ENCODE measurements at regions not wholly inside any gene's neighbourhood (a gene's known extent, or its start where the extent isn't known, plus 50 kb on each side); places are given as distances from the start of the nearest gene placed in this dataset.

DNA sequence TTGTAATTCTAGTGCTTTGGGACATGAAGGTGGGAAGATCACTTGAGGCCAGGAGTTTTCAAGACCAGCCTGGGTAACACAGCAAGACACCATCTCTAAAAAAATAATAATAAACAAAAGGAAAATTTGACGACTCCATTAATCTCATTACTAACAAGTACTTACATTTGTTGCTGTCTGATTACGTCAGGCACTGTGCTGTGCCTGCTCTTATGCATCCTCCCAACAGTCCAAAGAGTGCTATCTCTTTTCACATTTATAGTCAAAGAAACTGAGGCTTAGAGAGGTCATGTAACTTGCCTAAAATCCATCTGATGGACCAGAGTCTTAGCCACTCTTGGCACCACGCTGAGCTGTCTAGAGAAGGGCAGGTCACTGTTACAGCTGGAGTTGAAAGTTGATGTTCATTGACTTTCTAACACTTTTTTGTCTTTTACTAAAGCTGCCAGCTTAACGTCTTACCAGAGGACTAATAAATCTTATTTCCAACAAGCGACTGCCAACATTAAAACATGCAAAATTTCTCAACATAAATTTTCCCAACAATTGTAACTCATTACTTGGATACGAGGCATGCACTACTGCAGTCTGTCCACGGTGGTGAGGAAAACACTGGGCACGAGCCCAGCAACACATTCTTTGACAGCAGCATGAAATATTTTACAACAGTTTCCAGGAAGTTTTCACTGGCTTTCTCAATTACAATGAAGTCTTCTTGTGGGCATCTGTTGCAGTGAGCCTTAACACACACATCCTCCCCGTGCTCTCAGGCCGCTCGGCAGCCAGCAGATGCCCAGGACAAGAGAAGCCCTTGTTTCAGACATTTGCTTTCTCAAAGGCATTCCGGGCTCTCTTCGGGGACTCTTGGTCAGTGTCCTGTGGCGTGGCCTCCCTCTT lies 262.9 kb upstream of the PROX1 start:
- H3K27me3 ChIP-seq (ENCODE audit: insufficient read depth, low read length) = no peaks in the 10 kb centered on the region
- no peaks in the 10 kb centered on the region for H3K9me3 ChIP-seq (ENCODE audit: insufficient read depth, low read depth, low read length)
- no peak overlapping the region for H3K27ac ChIP-seq (ENCODE audit: low read length)
- no peaks in the 10 kb centered on the region for H3K4me1 ChIP-seq (ENCODE audit: insufficient read depth, low read length)
- H3K4me3 ChIP-seq (ENCODE audit: low read length) = no peak overlapping the region
- no peak overlapping the region for H3K9ac ChIP-seq (ENCODE audit: low read depth, low read length)
- H3K36me3 ChIP-seq (ENCODE audit: insufficient read depth, low read depth, low read length) = no peaks in the 10 kb centered on the region

GRCh38 chr1:213727853-213728592 lies 259.8 kb upstream of the PROX1 start:
- H3K27me3 ChIP-seq (ENCODE audit: insufficient read depth, low read length) = no peaks in the 10 kb centered on the region
- no peak overlapping the region for H3K27ac ChIP-seq (ENCODE audit: low read length)
- no peaks in the 10 kb centered on the region for H3K36me3 ChIP-seq (ENCODE audit: insufficient read depth, low read depth, low read length)
- no peaks in the 10 kb centered on the region for H3K9me3 ChIP-seq (ENCODE audit: insufficient read depth, low read depth, low read length)
- no peaks in the 10 kb centered on the region for H3K4me1 ChIP-seq (ENCODE audit: insufficient read depth, low read length)
- H3K9ac ChIP-seq (ENCODE audit: low read depth, low read length) = no peak overlapping the region
- H3K4me3 ChIP-seq (ENCODE audit: low read length) = no peak overlapping the region

- no peaks in the 10 kb centered on the region for H3K36me3 ChIP-seq (ENCODE audit: insufficient read depth, low read depth, low read length)
- no peak overlapping the region for H3K9ac ChIP-seq (ENCODE audit: low read depth, low read length)
- H3K27ac ChIP-seq (ENCODE audit: low read length) = no peak overlapping the region
- no peak overlapping the region for H3K4me3 ChIP-seq (ENCODE audit: low read length)
- no peaks in the 10 kb centered on the region for H3K4me1 ChIP-seq (ENCODE audit: insufficient read depth, low read length)
- H3K27me3 ChIP-seq (ENCODE audit: insufficient read depth, low read length) = no peaks in the 10 kb centered on the region
- no peaks in the 10 kb centered on the region for H3K9me3 ChIP-seq (ENCODE audit: insufficient read depth, low read depth, low read length)
These were observed 258.9 kb upstream of the PROX1 start for GRCh38 chr1:213728593-213729536.

- H3K4me3 ChIP-seq (ENCODE audit: low read length) = no peak overlapping the region
- H3K36me3 ChIP-seq (ENCODE audit: insufficient read depth, low read depth, low read length) = no peaks in the 10 kb centered on the region
- no peaks in the 10 kb centered on the region for H3K27me3 ChIP-seq (ENCODE audit: insufficient read depth, low read length)
- no peaks in the 10 kb centered on the region for H3K4me1 ChIP-seq (ENCODE audit: insufficient read depth, low read length)
- no peak overlapping the region for H3K9ac ChIP-seq (ENCODE audit: low read depth, low read length)
- H3K9me3 ChIP-seq (ENCODE audit: insufficient read depth, low read depth, low read length) = no peaks in the 10 kb centered on the region
- H3K27ac ChIP-seq (ENCODE audit: low read length) = no peak overlapping the region
These were observed 254.1 kb upstream of the PROX1 start for GRCh38 chr1:213733705-213734104.

DNA sequence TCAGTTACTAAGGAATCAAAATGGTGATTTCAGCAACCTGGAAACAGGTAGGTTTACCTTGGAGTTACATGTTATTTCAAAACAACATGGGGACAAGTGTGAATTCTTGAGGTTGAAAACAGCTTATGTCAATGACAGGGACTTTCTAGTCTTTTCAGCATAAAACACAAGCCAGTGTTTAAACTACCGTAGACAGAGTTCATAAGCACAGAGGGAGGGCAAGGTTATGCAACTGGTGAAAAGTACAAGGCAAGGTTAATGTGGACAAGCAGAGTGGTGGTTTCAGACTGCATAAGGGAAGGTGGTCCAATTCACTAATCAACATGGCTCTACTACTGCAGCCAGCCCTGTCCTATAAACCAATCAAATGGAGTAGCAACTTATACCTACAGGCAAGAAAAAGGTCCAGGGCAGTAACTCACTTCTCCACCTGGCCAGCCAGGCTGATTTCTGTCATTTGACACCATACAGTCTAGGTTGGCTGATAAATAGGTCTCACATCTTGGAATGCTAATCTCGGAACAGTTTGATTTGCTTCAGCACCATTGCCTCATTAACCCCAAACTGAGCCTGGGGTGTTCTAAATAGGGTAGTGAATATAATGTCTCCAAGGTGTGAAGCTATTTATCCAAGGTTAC lies 250.3 kb upstream of the PROX1 start:
- H3K4me1 ChIP-seq (ENCODE audit: insufficient read depth, low read length) = no peaks in the 10 kb centered on the region
- no peak overlapping the region for H3K9ac ChIP-seq (ENCODE audit: low read depth, low read length)
- H3K27ac ChIP-seq (ENCODE audit: low read length) = no peak overlapping the region
- H3K36me3 ChIP-seq (ENCODE audit: insufficient read depth, low read depth, low read length) = no peaks in the 10 kb centered on the region
- H3K9me3 ChIP-seq (ENCODE audit: insufficient read depth, low read depth, low read length) = no peaks in the 10 kb centered on the region
- H3K27me3 ChIP-seq (ENCODE audit: insufficient read depth, low read length) = no peaks in the 10 kb centered on the region
- H3K4me3 ChIP-seq (ENCODE audit: low read length) = no peak overlapping the region

GRCh38 chr1:213738658-213739057 lies 249.1 kb upstream of the PROX1 start:
- H3K9ac ChIP-seq (ENCODE audit: low read depth, low read length) = no peak overlapping the region
- no peak overlapping the region for H3K4me3 ChIP-seq (ENCODE audit: low read length)
- no peaks in the 10 kb centered on the region for H3K4me1 ChIP-seq (ENCODE audit: insufficient read depth, low read length)
- no peaks in the 10 kb centered on the region for H3K36me3 ChIP-seq (ENCODE audit: insufficient read depth, low read depth, low read length)
- no peaks in the 10 kb centered on the region for H3K27me3 ChIP-seq (ENCODE audit: insufficient read depth, low read length)
- H3K9me3 ChIP-seq (ENCODE audit: insufficient read depth, low read depth, low read length) = no peaks in the 10 kb centered on the region; the same call in 1 of the 2 replicates
- H3K27ac ChIP-seq (ENCODE audit: low read length) = no peak overlapping the region

DNA sequence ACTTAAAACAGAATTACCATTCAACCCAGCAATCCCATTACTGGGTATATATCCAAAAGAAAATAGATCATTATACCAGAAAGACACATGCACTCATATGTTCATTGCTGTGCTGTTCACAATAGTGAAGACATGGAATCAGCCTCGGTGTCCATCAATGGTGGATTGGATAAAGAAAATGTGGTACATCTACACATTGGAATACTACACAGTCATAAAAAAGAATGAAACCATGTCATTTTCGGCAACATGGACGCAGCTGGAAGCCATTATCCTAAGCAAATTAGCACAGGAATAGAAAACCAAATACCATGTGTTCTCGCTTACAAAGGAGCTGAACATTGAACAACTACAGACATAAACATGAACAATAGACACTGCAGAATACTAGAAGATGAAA lies 244.8 kb upstream of the PROX1 start:
- no peaks in the 10 kb centered on the region for H3K4me1 ChIP-seq (ENCODE audit: insufficient read depth, low read length)
- no peaks in the 10 kb centered on the region for H3K27me3 ChIP-seq (ENCODE audit: insufficient read depth, low read length)
- no peak overlapping the region for H3K27ac ChIP-seq (ENCODE audit: low read length)
- no peaks in the 10 kb centered on the region; the same call in 1 of the 2 replicates for H3K9me3 ChIP-seq (ENCODE audit: insufficient read depth, low read depth, low read length)
- no peaks in the 10 kb centered on the region for H3K36me3 ChIP-seq (ENCODE audit: insufficient read depth, low read depth, low read length)
- H3K4me3 ChIP-seq (ENCODE audit: low read length) = no peak overlapping the region
- no peak overlapping the region for H3K9ac ChIP-seq (ENCODE audit: low read depth, low read length)

- H3K36me3 ChIP-seq (ENCODE audit: insufficient read depth, low read depth, low read length) = no peaks in the 10 kb centered on the region
- H3K27me3 ChIP-seq (ENCODE audit: insufficient read depth, low read length) = no peaks in the 10 kb centered on the region
- H3K9ac ChIP-seq (ENCODE audit: low read depth, low read length) = no peak overlapping the region
- H3K4me1 ChIP-seq (ENCODE audit: insufficient read depth, low read length) = no peaks in the 10 kb centered on the region
- no peak overlapping the region for H3K4me3 ChIP-seq (ENCODE audit: low read length)
- no peak overlapping the region for H3K27ac ChIP-seq (ENCODE audit: low read length)
- H3K9me3 ChIP-seq (ENCODE audit: insufficient read depth, low read depth, low read length) = no peaks in the 10 kb centered on the region; the same call in 1 of the 2 replicates
These were observed 243.0 kb upstream of the PROX1 start for GRCh38 chr1:213744780-213745179.

GRCh38 chr1:213745451-213745850 lies 242.3 kb upstream of the PROX1 start:
- no peak overlapping the region for H3K9ac ChIP-seq (ENCODE audit: low read depth, low read length)
- no peak overlapping the region for H3K4me3 ChIP-seq (ENCODE audit: low read length)
- H3K27ac ChIP-seq (ENCODE audit: low read length) = no peak overlapping the region

GRCh38 chr1:213749558-213749957 lies 238.2 kb upstream of the PROX1 start:
- Histone ChIP-seq H3K9me3 (ENCODE audit: insufficient read depth, low read depth, low read length) (no peaks in the 10 kb centered on the region), H3K27me3 (ENCODE audit: insufficient read depth, low read length) (no peaks in the 10 kb centered on the region), H3K9ac (ENCODE audit: low read depth, low read length) (no peak overlapping the region), H3K36me3 (ENCODE audit: insufficient read depth, low read depth, low read length) (no peaks in the 10 kb centered on the region), H3K27ac (ENCODE audit: low read length) (no peak overlapping the region), H3K4me3 (ENCODE audit: low read length) (no peak overlapping the region), H3K4me1 (ENCODE audit: insufficient read depth, low read length) (no peaks in the 10 kb centered on the region)

More at GRCh38 chr1:213745451-213745850, 242.3 kb upstream of the PROX1 start:
- Histone ChIP-seq H3K27me3 (ENCODE audit: insufficient read depth, low read length) (no peaks in the 10 kb centered on the region), H3K9me3 (ENCODE audit: insufficient read depth, low read depth, low read length) (no peaks in the 10 kb centered on the region; the same call in 1 of the 2 replicates), H3K4me1 (ENCODE audit: insufficient read depth, low read length) (no peaks in the 10 kb centered on the region), H3K36me3 (ENCODE audit: insufficient read depth, low read depth, low read length) (no peaks in the 10 kb centered on the region)

Data from iPS-20b (cell line).